Choroid plexus epithelial cell (primary cell): ENCODE measurements at regions not wholly inside any gene's neighbourhood (a gene's known extent, or its start where the extent isn't known, plus 50 kb on each side); places are given as distances from the start of the nearest gene placed in this dataset.

ENCODE experiments used
- DNase-seq: peaks from one replicate; pipeline ENCODE4 v3.0.0-alpha.2; 2010; ENCODE audit warnings: low read depth
- H3K4me3 ChIP-seq: 2 replicates; pipeline ENCODE4 v1.5.1; 2011; ENCODE audit warnings: low read depth, mild to moderate bottlenecking, control low read depth, low read length, moderate library complexity
- CTCF ChIP-seq: conservative IDR thresholded peaks from 2 replicates; pipeline ENCODE4 v1.5.1; 2011; ENCODE audit warnings: low read depth, mild to moderate bottlenecking, control low read depth, inconsistent platforms, low read length, moderate library complexity

GRCh38 chr21:31394309-31394708, 50.2 kb upstream of the TIAM1 start:
- no peak overlapping the region for H3K4me3 ChIP-seq
- DNase-seq = no peak
- TF ChIP-seq CTCF = no peak
